Fibroblast of pulmonary artery (primary cell): ENCODE measurements at regions not wholly inside any gene's neighbourhood (a gene's known extent, or its start where the extent isn't known, plus 50 kb on each side); places are given as distances from the start of the nearest gene placed in this dataset.

Experiments
- DNase-seq: peaks from one replicate; pipeline ENCODE4 v3.0.0-alpha.2; 2010; ENCODE audit warnings: low read depth
- H3K4me3 ChIP-seq: replicated peaks from 2 replicates; pipeline ENCODE4 v1.5.1; 2011; ENCODE audit warnings: low read depth, mild to moderate bottlenecking, control low read depth, low read length, moderate library complexity
- CTCF ChIP-seq: IDR thresholded peaks from 2 replicates; pipeline ENCODE4 v1.5.1; 2011; ENCODE audit warnings: mild to moderate bottlenecking, control low read depth, low read length, inconsistent platforms; ENCODE audit errors: missing control alignments

GRCh38 chr13:54177466-54177865 lies 1148.9 kb downstream of the OLFM4 start:
- H3K4me3 ChIP-seq = no peak overlapping the region
- no peak for DNase-seq

GRCh38 chr13:54183166-54183565 lies 1154.6 kb downstream of the OLFM4 start:
- no peak for DNase-seq
- H3K4me3 ChIP-seq = no peak overlapping the region
- TF ChIP-seq CTCF = no peak

More at GRCh38 chr13:54177466-54177865, 1148.9 kb downstream of the OLFM4 start:
- no peak for TF ChIP-seq CTCF

GRCh38 chr13:54183728-54184127 lies 1155.1 kb downstream of the OLFM4 start:
- H3K4me3 ChIP-seq = no peak overlapping the region
- TF ChIP-seq CTCF = no peak
- no peak for DNase-seq

- no peak for DNase-seq
- no peak overlapping the region for H3K4me3 ChIP-seq
- TF ChIP-seq CTCF = no peak
Observed at GRCh38 chr13:54184576-54184975, 1156.0 kb downstream of the OLFM4 start.

- H3K4me3 ChIP-seq = no peak overlapping the region
- DNase-seq = no peak
- TF ChIP-seq CTCF = no peak
Observed at GRCh38 chr13:54185101-54185500, 1156.5 kb downstream of the OLFM4 start.

- DNase-seq = no peak
- no peak for TF ChIP-seq CTCF
- H3K4me3 ChIP-seq = no peak overlapping the region
Observed at GRCh38 chr13:54185785-54186184, 1157.2 kb downstream of the OLFM4 start.

GRCh38 chr13:54187461-54187860 lies 1158.8 kb downstream of the OLFM4 start:
- TF ChIP-seq CTCF = no peak
- no peak for DNase-seq

More at GRCh38 chr13:54187461-54187860, 1158.8 kb downstream of the OLFM4 start:
- H3K4me3 ChIP-seq = no peak overlapping the region
